ENCODE measurements at regions not wholly inside any gene's neighbourhood (a gene's known extent, or its start where the extent isn't known, plus 50 kb on each side); places are given as distances from the start of the nearest gene placed in this dataset.

DNA sequence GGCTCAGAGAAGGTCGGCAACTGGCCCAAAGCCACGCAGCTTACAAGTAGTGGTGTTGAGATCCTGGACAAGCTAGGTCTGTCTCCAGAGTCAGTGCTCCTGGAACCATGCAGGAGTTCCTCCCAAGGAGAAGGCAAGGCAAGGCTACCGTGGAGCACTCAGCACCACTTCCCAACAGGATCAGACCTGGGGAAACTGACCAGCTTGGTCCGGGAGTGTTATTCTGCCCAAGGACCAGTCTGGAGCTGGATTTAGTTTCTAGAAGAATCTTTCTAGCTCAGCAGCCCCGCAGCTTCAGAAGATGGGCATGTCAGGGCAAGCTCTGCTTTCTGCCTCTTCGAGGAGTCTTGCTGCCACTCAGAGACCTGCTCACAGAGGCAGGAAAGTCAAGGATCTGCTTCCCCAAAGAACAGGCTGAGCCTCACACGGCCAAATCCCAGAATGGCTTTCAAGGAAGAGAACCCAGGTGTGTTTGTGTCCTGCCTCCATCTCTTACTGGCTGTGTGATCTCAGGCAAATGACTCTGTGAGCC is 302.8 kb downstream of the MATN1 start:
- TF ChIP-seq POLR2AphosphoS5 (IDR thresholded peaks at IDR 0.05) (no peak), CTCF (IDR thresholded peaks at IDR 0.05) (no peak), EP300 (IDR thresholded peaks at IDR 0.05) (no peak), POLR2A (IDR thresholded peaks at IDR 0.05) (no peak)
- Histone ChIP-seq H3K36me3 (no peaks in the 10 kb centered on the region), H3K9me3 (no peaks in the 10 kb centered on the region), H3K4me1 (no peaks in the 10 kb centered on the region), H3K27ac (no peak overlapping the region), H3K4me3 (no peak overlapping the region), H3K27me3 (no peaks in the 10 kb centered on the region)
- 66 to 75% methylated on average over 4 to 7 of the region's 7 CpGs for WGBS, 2 donors
- DNase-seq (no peak), ATAC-seq (ENCODE audit: low FRiP score in 2 of 2) (no peak)

DNA sequence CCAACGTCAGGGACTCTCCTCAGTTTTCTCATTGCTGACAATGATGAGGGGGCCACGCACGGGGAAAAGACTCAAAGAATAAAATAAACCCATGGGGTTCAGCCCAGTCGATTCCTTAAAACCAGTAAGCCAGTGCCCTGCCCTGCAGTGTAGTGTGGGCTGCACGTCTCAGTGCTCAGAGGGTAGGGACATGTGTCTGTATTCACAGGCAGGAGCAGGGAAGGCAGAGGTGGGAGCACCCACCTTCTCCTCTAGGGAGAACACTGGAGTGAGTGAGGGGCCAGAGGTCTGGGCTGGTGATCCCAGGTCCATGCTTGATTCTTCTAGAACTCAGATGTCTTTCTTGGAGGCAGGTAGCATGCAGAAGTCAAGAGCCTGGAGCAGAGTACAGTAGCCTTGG is 303.6 kb downstream of the MATN1 start:
- H3K4me3 ChIP-seq, result no peak overlapping the region
- DNase-seq (no peak), ATAC-seq (ENCODE audit: low FRiP score in 2 of 2) (no peak)
- no peaks in the 10 kb centered on the region for H3K36me3 ChIP-seq
- H3K27me3 ChIP-seq, result no peaks in the 10 kb centered on the region
- TF ChIP-seq CTCF (IDR thresholded peaks at IDR 0.05) (no peak), POLR2A (IDR thresholded peaks at IDR 0.05) (no peak), POLR2AphosphoS5 (IDR thresholded peaks at IDR 0.05) (no peak), EP300 (IDR thresholded peaks at IDR 0.05) (no peak)
- no peaks in the 10 kb centered on the region for H3K4me1 ChIP-seq
- H3K27ac ChIP-seq, result no peak overlapping the region
- H3K9me3 ChIP-seq, result no peaks in the 10 kb centered on the region
- WGBS, 2 donors, result 71 to 78% methylated on average over 5 of the region's 5 CpGs

GRCh38 chr1:30418939-30419720 is 304.3 kb downstream of the MATN1 start:
- Histone ChIP-seq H3K9me3 (no peaks in the 10 kb centered on the region), H3K27me3 (no peaks in the 10 kb centered on the region), H3K4me3 (no peak overlapping the region), H3K27ac (no peak overlapping the region), H3K36me3 (no peaks in the 10 kb centered on the region), H3K4me1 (no peaks in the 10 kb centered on the region)
- no peak for TF ChIP-seq CTCF (IDR thresholded peaks at IDR 0.05)
- TF ChIP-seq POLR2AphosphoS5 (IDR thresholded peaks at IDR 0.05), result no peak
- ATAC-seq (ENCODE audit: low FRiP score in 2 of 2), result no peak
- DNase-seq, result no peak
- WGBS, 2 donors, result 73 to 79% methylated on average over 5 to 7 of the region's 7 CpGs

DNA sequence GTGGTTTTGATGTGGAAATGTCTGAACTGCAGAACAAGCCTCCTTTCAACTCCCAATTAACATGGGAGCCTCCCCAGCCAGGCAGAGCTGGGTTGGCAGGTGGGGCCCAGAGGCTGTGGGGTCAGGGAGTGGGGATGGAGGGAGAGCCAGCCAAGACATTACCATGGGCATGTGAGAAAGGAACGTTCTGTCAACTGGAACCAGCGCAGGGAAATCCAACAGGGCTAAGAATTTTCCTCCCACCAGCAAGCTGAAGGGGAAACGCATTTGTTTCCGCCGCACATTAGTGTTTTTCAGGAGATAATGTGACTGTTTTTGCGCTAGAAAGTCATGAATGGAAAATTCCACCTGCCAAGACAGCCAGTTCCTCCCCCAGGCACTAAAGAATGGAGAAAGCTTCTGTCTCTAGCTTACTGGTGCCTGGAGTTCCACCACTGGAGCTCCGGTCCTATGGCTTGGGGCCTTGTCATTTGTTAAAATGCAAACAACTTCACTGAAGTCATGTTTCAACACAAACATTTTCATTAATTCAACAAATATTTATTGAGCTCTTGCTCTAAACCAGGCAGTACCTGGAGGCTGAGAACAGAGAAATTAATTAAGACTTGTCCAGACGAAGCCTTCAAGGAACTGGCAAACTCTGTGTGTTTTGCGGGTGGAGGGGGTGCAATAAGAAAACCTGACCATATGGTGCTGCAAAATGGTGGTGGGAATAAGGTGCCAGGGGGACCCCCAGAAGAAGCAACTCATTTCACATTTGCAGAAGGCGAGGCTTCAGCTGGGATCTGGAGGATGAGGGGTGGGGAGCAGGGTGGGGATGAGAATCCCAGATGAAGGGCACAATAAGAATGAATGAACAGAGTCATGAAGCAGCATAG is 305.1 kb downstream of the MATN1 start:
- no peak for TF ChIP-seq POLR2A (IDR thresholded peaks at IDR 0.05)
- no peak for TF ChIP-seq CTCF (IDR thresholded peaks at IDR 0.05)
- TF ChIP-seq EP300 (IDR thresholded peaks at IDR 0.05), result no peak
- TF ChIP-seq POLR2AphosphoS5 (IDR thresholded peaks at IDR 0.05), result no peak
- Histone ChIP-seq H3K36me3 (no peaks in the 10 kb centered on the region), H3K4me3 (no peak overlapping the region), H3K4me1 (no peaks in the 10 kb centered on the region), H3K27me3 (no peaks in the 10 kb centered on the region), H3K9me3 (no peaks in the 10 kb centered on the region), H3K27ac (no peak overlapping the region)
- WGBS, 2 donors, result 76 to 88% methylated on average over 10 of the region's 10 CpGs
- ATAC-seq (ENCODE audit: low FRiP score in 2 of 2), result no peak
- no peak for DNase-seq

Measured in upper lobe of left lung (tissue), 6 donors.